Dermis blood vessel endothelial cell (primary cell): ENCODE measurements at regions not wholly inside any gene's neighbourhood (a gene's known extent, or its start where the extent isn't known, plus 50 kb on each side); places are given as distances from the start of the nearest gene placed in this dataset.
"Not testable (repeated sequence)": the region's sequence is repeated elsewhere in the genome, so short reads cannot be mapped to it uniquely, and the experiment has no call there.

Experiments used
- DNase-seq: peaks from one replicate; pipeline ENCODE4 v3.0.0; 2010

GRCh38 chr13:75993241-75993640 lies 357.1 kb downstream of the LMO7 start:
- no peak for DNase-seq

GRCh38 chr13:75986818-75987217 lies 350.7 kb downstream of the LMO7 start:
- DNase-seq = no peak

GRCh38 chr13:75985132-75985531 lies 349.0 kb downstream of the LMO7 start:
- DNase-seq = no peak

GRCh38 chr13:75978818-75979217 lies 342.7 kb downstream of the LMO7 start:
- DNase-seq = no peak

GRCh38 chr13:75968103-75968838 lies 332.1 kb downstream of the LMO7 start:
- DNase-seq = no peak

GRCh38 chr13:75963302-75963701 lies 327.2 kb downstream of the LMO7 start:
- no peak for DNase-seq

- DNase-seq = no peak
Measured at GRCh38 chr13:75961911-75962310, 325.8 kb downstream of the LMO7 start.

- no peak for DNase-seq
Measured at GRCh38 chr13:75960538-75960994, 324.4 kb downstream of the LMO7 start.

- DNase-seq = no peak
Measured at GRCh38 chr13:75959861-75960481, 323.8 kb downstream of the LMO7 start.

GRCh38 chr13:75953589-75953988 lies 317.5 kb downstream of the LMO7 start:
- not testable (repeated sequence) for DNase-seq

GRCh38 chr13:75947448-75947847 lies 311.3 kb downstream of the LMO7 start:
- no peak for DNase-seq

GRCh38 chr13:75946536-75947284 lies 310.6 kb downstream of the LMO7 start:
- no peak for DNase-seq

- DNase-seq = no peak
Measured at GRCh38 chr13:75945841-75946482, 309.8 kb downstream of the LMO7 start.

- no peak for DNase-seq
Measured at GRCh38 chr13:75938811-75939560, 302.9 kb downstream of the LMO7 start.

- no peak for DNase-seq
Measured at GRCh38 chr13:75936791-75937190, 300.7 kb downstream of the LMO7 start.

- no peak for DNase-seq
Measured at GRCh38 chr13:75935805-75936204, 299.7 kb downstream of the LMO7 start.

GRCh38 chr13:75934889-75935288 lies 298.8 kb downstream of the LMO7 start:
- DNase-seq = no peak

GRCh38 chr13:75932636-75933035 lies 296.5 kb downstream of the LMO7 start:
- no peak for DNase-seq

- DNase-seq = no peak
Measured at GRCh38 chr13:75931116-75931515, 295.0 kb downstream of the LMO7 start.

GRCh38 chr13:75929076-75929475 lies 292.9 kb downstream of the LMO7 start:
- DNase-seq = no peak

- DNase-seq = no peak
Measured at GRCh38 chr13:75927183-75927669, 291.1 kb downstream of the LMO7 start.

GRCh38 chr13:75920536-75920935 lies 284.4 kb downstream of the LMO7 start:
- DNase-seq = no peak
